GM23338 (cell line): ENCODE measurements at regions not wholly inside any gene's neighbourhood (a gene's known extent, or its start where the extent isn't known, plus 50 kb on each side); places are given as distances from the start of the nearest gene placed in this dataset.

Source experiments
- CTCF ChIP-seq, 2 experiments: fragments of 200-600 bp in 1 of 2; sonication (generic) in 1 of 2; conservative IDR thresholded peaks; 2 replicates each; pipeline versions ENCODE4 v1.5.1 to v1.6.1; 2016 to 2017; ENCODE audit warnings: antibody characterized with exemption in 2 of 2, low read depth in 2 of 2, mild to moderate bottlenecking in 2 of 2, moderate library complexity in 1 of 2
- ETS1 ChIP-seq: IDR thresholded peaks from 2 replicates; pipeline ENCODE4 v1.6.1; 2016; ENCODE audit warnings: antibody characterized with exemption
- EZH2 ChIP-seq: fragments of 200-600 bp; sonication (generic); IDR thresholded peaks from one replicate; pipeline ENCODE4 v1.8.0; 2017; ENCODE audit warnings: antibody characterized with exemption, mild to moderate bottlenecking, low read depth; ENCODE audit not compliant: unreplicated experiment
- EZH2phosphoT487 ChIP-seq: fragments of 200-600 bp; sonication (generic); IDR thresholded peaks from one replicate; pipeline ENCODE4 v1.8.1; 2018; ENCODE audit warnings: antibody characterized with exemption; ENCODE audit not compliant: unreplicated experiment
- NANOG ChIP-seq: IDR thresholded peaks from 2 replicates; pipeline ENCODE4 v1.6.1; 2016; ENCODE audit warnings: antibody characterized with exemption, borderline replicate concordance
- STAT1 ChIP-seq: IDR thresholded peaks from one replicate; pipeline ENCODE4 v1.6.1; 2016; ENCODE audit warnings: antibody characterized with exemption; ENCODE audit not compliant: unreplicated experiment
- ZNF114 ChIP-seq: fragments of 250-450 bp; sonication (Bioruptor Pico); IDR thresholded peaks from 2 replicates; pipeline ENCODE4 v1.5.0; 2020; ENCODE audit warnings: mild to moderate bottlenecking, moderate library complexity
- ZNF331 ChIP-seq: fragments of 250-450 bp; sonication (Bioruptor Pico); IDR thresholded peaks from 2 replicates; pipeline ENCODE4 v1.5.0; 2020; ENCODE audit warnings: low read depth, mild to moderate bottlenecking, moderate library complexity
- ZNF462 ChIP-seq: fragments of 250-450 bp; sonication (Bioruptor Pico); IDR thresholded peaks from 2 replicates; pipeline ENCODE4 v1.5.0; 2020; ENCODE audit warnings: mild to moderate bottlenecking, moderate library complexity

- no peak for TF ChIP-seq ZNF462
- no peak for TF ChIP-seq ZNF114 (CRISPR knock-in tag)
- TF ChIP-seq CTCF (conservative IDR thresholded peaks at IDR 0.05; ENCODE audit: low read depth in 2 of 2), result no peak
- no peak for TF ChIP-seq ETS1
- TF ChIP-seq EZH2, result no peak
- TF ChIP-seq STAT1, result no peak
- TF ChIP-seq ZNF331 (CRISPR knock-in tag), result no peak
- TF ChIP-seq EZH2phosphoT487, result no peak
- no peak for TF ChIP-seq NANOG
These were observed 237.8 kb upstream of the ARSJ start (continued) for GRCh38 chr4:114217150-114217817.
